HG02678 (cell line): ENCODE measurements at regions not wholly inside any gene's neighbourhood (a gene's known extent, or its start where the extent isn't known, plus 50 kb on each side); places are given as distances from the start of the nearest gene placed in this dataset.
"Not testable (repeated sequence)": the region's sequence is repeated elsewhere in the genome, so short reads cannot be mapped to it uniquely, and the experiment has no call there.

Experiments used
- ATAC-seq: cut with Tn5 transposase; IDR thresholded peaks from one replicate; pipeline ENCODE4 v1.9.1; 2021; ENCODE audit warnings: mild to moderate bottlenecking, moderate library complexity; ENCODE audit not compliant: unreplicated experiment

DNA sequence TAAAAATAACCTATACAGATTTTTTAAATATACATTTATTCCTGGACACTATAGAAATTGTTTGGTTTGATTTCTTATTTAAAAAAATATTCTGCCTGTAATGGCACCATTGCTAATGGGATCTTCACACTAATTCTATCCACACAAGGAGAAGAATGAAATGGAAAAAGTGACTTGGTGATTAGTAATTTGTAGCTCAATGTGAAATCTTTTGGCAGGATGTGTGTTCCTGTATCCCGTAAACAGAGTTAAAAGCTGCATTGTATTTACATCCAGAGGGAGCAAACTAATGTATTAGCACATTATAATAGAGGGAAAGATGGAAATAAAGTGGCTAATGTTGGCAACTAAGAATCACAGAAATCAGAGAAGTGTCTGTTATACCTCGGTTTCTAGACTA lies 1455.3 kb upstream of the FLRT2 start:
- ATAC-seq = no peak

DNA sequence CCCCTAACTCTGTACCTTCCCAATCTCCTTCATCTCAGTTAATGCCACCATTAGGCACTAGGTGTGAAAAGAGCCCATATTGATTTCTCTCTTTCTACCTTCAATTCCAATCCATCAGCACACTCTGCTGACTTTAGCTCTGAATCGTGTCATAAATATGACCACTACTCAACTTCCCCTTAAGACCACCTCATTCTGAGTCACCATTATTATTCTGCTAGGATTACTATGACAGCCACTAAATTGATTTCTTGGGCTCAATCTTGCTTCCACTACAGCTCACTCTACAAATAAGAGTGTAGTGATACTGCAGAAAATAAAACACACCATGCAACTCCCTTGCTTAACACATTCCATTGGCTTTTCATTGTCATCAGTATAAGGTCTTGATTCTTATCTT lies 1449.0 kb upstream of the FLRT2 start:
- no peak for ATAC-seq

DNA sequence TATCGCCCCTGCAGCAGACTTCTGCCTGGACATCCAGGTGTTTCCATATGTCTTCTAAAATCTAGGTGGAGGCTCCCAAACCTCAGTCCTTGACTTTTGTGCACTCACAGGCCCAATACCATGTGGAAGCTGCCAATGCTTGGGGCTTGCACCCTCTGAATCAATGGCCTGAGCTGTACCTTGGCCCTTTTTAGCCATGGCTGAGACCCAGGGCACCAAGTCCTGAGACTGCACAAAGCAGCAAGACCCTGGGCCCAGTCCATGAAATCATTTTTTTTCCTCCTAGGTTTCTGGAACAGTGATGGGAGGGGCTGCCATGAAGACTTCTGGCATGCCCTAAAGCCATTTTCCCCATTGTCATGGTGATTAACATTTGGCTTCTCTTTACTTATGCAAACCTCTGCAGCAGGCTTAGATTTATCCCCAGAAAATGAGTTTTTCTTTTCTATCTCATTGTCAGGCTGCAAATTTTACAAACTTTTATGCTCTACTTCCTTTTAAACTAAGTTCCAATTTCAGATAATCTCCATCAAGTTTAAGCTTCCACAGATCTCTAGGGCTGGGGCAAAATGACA lies 1445.8 kb upstream of the FLRT2 start:
- ATAC-seq = no peak

DNA sequence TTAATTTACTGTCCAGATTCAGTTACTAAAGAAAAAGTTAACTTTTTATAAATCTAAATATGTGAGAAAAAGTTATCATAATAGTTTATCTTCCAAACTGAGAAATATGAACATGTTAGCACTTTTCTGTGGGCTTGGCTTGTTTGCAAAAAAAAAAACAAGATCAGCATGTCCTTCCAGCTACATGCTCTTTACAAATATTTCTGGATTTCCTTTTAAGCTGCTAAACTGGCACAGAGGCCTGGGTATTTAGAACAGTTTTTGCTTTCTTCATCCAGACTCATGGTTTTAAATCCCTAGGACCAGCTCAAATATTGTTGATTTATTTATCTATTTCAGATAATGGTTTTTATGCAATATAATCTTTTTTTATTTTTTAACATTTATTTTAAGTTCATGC lies 1444.5 kb upstream of the FLRT2 start:
- no peak for ATAC-seq

DNA sequence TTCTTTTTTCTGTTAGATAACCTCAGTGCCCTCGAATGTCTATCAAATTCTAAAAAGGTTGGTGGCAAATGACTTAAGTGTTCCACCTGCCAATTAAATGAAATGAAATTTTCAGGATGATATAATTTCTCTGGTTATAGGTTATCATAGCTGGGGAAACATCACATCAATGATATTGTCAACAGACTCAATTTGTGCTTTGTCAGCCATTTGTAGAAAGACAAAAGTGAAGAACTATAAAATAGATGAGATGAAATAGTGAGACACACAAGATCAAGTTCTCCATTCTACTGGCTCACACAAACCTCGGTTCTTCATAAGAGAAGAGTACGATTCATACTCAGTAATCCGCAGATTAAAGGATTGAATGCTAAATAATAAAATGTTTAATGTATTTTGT lies 1443.2 kb upstream of the FLRT2 start:
- no peak for ATAC-seq

DNA sequence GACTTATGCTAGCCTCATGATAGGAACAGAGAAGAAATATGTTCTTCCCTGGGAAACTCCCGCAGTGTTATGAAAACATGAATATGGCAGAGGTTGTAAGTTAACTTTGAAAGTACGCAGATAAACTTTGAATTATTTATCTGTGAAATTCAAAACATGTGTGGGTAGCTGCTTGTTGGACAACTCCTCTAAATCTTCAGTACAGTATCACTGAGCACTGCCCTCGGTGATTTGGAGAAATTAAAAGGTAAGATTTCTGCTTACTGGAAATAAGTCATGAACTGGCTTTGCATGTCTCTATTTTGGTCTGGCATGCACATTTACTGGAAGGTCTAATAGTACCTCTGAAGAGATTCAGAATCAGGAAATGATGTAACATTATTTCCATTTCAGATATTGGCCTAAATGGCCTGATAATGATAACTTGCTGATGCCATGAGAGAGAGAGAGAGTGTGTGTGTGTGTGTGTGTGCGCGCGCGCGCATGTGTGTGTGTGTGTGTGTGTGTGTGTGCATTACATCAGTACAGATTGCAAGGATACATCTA lies 1441.9 kb upstream of the FLRT2 start:
- no peak for ATAC-seq

DNA sequence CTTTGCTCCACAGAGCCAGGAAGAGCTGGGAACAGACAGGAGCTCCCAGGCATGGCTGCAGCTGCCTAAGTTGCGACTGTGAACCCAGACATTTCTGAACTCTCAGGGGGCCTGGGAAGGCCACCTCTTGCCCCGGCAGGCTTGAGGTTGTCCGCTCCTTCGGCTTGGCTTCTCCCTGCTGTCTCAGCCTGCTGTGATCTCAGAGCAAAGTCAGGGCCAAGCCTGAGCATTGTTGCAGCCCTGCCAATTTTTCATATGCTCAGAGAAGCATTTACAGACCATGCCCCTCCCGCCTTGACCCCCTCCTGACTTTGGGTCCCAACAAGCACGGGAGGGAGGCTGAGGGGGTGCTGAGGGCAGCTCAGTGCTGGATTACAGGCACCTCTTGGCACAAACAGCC lies 1439.1 kb upstream of the FLRT2 start:
- no peak for ATAC-seq

DNA sequence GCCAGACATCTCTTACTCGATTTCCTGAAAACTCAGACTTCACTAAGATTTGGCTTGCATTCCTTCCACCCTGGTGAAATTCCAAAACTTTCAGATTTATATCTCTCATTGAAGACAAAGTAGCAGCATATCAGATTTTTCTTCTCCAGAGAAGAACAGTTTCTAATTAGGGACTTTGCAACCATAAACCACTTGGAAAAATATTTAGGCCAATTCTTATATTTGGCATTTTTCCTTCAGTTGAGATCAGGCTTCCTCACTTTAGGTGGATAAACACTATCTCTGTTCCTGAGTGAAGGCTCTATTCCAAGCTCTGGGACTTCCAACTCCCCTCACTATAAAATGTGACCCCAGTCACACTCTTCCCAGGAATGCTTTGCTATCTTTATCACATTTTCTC lies 1434.3 kb upstream of the FLRT2 start:
- no peak for ATAC-seq

DNA sequence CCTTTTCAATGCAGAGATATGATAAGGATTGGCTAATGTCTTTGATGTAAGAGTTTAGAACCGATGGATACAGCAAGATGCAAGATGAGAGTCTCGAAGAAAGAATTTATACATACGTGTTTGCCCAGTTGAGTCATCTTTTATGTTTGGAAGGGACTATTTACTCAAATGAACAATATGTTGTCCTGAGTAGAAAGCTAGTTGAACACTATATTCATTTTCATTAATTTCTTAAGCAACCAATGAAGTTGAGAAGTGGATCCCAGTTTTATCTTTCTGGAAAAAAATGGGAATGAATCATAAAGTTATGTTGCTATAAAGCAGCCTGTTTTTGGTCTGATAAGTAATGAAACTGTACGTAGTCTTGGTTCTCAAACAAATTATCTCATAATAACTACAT lies 1431.7 kb upstream of the FLRT2 start:
- ATAC-seq = no peak

DNA sequence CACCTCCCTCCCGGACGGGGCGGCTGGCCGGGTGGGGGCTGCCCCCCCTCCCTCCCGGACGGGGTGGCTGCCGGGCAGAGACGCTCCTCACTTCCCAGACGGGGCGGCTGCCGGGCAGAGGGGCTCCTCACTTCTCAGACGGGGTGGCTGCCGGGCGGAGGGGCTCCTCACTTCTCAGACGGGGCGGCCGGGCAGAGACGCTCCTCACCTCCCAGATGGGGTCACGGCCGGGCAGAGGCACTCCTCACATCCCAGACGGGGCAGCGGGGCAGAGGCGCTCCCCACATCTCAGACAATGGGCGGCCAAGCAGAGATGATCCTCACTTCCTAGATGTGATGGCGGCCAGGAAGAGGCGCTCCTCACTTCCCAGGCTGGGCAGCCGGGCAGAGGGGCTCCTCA lies 1430.4 kb upstream of the FLRT2 start:
- not testable (repeated sequence) for ATAC-seq

DNA sequence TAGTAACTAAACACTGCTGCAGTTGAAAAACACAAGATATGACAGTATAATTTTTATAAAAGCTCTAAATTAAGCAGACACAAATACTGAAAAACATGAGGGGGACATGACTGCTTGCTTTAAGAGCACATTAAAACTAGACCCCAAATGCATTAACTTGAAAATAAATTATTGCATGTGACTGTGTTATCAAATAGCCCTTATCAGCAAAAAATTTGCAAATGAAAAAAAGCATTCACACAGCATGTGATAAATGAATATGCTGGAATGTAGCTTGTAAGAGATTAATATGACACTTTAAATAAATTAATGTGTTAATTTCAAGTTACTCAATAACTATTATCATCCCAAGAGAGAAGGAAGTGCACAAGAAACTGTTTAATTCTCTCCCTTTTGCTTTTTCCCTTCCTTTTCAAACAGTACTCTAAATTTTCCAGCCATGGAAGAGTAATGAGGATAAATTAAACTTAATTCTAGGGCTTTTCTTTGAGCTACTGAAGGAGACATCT lies 1422.1 kb upstream of the FLRT2 start:
- no peak for ATAC-seq

DNA sequence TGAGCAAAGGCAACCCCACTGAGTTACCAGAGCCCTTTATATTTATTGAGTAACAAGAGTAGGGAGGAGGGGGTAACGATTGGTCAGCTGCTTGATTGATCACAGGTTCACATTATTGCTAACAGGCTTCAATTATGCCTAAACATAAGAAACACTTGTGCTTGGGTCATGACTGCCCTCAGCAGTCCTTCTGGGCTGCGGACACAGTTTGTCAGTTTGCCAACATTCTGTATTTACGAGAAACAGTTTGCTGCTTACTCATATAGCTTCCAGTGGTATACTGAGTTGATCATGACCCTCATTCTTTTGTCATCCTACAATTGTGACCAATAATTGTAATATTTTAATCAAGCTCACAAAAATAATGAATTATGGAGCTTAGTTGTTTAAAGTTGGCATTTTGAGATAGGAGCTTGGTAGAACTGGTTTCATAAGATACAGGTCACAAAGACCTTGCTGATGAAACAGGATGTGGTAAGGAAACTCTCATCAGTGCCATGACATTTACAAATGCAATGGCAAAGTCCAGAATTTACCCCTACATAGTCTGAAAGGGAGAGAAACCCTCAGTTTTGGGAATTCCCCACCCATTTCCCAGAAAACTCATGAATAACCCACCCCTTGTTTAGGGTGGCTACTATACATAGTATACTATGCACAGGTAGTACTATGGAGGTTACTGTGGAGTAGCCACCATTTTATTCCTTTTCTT lies 1421.0 kb upstream of the FLRT2 start:
- ATAC-seq = no peak

DNA sequence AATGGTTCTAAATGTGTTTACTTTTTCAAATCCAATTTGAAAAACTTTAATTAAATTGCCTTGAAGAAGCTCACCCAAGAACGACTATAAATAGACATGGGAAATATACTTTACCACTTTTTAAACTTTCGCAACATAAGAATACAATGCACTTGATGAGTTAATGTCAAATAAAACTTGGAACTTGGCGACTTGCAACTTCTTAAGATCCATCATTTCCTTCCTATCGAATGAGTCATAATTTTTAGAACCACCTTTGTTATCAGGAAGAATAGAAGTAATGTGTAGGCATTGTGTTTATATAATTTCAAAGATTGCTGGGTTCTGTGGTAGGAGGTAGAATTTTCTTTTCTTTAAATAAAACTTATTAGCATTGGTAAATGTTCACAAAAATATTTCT lies 1417.4 kb upstream of the FLRT2 start:
- no peak for ATAC-seq

DNA sequence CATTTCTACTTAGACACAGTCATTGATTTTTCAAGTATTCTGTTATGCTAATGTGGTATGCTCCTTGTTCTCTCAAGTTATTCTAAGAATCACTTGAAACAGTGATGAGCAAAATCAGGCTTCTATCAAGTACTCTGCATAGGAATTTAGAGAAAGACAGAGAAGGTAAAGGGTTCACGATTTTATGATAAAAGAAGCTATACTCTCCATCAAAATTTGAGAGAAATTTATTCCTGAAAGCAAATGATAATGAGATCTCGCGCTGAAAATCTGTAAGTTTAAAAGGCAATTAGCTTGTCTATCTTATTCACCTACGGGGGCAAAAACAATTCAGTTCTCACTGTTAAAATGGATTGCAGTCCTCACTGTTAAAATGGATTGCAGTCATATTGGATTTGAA lies 1404.3 kb upstream of the FLRT2 start:
- no peak for ATAC-seq

DNA sequence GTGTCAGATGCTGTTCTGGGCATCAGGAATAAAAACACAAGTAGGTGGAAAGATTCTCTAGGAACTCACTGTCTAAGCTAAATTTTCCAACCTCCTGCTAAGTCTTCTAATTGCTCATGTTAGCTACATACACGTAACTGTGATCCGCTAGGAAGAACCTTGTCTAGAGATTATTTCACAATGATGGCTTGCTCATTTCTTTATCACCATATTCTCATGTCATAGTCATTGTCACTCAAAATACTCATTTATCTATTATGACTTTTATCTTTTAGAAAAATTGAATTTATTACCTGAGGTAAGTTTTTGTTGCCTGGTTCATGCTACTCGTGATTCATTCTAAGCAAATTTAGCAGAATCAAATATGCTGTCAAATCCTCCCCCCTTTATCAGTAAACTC lies 1402.4 kb upstream of the FLRT2 start:
- no peak for ATAC-seq

DNA sequence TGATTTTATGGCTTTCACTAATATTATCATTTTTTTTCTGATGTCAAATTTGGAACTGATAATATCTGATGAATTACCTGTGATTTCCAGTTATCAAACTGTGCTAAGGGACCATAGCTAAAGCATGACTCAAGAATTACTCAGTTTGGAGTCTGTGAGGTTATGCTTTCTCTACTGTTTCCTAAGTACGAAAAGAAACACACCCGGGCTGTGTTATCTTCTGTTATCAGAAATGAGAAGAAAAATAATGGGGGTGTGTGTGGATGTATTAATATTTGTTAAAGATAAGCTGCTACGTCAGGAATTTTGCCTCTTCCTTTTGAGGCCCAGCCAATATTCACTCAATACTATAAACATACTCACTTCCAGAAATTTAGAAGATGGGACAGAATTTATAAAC lies 1401.9 kb upstream of the FLRT2 start:
- no peak for ATAC-seq

DNA sequence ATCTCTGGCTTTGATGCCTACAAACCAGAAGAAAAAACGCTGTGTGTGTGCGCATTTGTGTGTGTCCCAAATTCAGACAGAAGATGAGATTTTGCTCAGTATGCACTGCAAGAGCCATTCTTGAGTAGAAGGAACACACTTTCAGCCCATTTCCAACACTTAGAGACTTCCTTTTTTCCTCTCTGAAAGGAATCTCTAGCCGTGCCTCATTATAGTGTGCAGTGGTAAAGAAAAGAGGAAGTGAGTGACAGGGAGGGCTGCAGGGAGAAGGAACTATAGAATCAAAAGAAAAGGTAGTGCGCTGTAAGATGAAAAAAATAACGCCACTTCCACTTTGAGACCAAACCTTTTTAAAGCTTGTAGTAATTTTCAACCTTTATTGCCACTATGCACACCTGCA lies 1400.9 kb upstream of the FLRT2 start:
- ATAC-seq = no peak

DNA sequence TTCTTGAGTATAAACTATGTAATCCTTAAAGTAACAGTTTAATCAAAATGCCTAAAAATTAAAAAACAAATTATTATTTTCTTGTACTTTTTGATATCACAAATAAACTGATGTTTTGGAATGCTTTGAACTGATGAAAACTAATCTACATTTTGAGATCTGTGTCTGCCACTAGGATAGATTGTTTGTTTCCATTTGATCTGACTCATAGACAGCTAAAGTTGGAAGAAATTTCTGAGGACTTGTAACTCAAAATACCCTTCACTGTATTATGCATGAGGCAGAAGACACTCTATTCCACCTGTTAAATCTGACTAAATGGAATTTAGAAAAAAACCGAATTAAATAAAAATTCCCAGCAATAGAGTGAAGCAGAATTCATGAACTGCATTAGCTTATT lies 1400.0 kb upstream of the FLRT2 start:
- ATAC-seq = no peak

DNA sequence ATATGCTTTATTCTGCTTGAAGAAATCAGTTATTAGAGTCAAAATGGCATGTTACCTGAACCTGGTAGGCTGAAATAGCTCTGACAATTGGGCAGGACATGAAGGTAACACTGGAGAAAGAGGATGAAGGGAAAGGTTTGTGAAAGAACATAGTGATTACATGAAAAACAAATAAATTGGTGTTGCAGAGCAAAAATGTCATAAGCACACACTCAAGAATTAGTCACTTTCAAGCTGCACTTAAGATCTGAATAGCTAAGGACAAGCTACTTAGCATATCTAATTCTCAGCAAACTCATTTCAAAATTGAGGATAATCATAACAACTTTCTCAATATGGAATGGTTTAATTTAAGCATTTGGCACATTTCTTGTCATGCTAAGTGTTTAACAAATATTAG lies 1398.0 kb upstream of the FLRT2 start:
- no peak for ATAC-seq

DNA sequence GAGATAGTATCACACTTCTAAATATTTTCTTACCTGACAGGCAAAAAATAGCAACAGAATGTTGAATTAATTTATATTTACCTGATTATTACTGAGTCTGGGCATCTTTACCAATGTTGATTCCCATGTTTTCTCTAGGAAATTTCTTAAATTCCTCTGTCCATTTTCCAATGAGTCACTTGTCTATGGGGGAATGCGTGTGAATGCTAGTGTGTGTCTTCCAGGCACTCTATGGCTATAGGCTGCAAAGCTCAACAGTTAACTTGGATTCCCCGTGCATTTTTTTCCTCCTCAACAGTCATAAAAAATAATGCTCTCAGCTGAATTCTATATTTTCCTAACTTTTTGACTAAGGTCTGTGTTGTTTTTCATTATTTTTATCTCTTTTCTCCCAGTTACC lies 1385.8 kb upstream of the FLRT2 start:
- ATAC-seq = no peak

DNA sequence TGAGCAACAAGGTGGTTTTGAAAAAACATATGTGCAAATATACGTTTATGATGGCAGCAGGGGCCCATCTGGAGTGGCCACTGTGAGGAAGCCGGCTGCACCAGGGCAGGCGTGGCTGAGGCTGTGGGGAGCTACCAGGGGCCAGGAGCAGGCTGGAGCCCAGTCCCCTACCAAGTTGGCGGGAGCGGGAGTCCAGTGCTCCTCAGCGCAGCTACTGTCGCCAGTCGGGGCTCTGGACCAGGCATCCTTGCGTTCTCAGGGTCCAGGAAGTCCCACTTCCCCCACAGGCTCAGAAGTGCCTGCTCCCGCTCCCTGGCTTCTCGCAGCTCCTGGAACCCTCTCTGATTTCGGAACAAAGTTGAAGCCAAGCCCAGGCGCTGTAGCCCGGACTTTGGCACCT lies 1377.5 kb upstream of the FLRT2 start:
- ATAC-seq = no peak

DNA sequence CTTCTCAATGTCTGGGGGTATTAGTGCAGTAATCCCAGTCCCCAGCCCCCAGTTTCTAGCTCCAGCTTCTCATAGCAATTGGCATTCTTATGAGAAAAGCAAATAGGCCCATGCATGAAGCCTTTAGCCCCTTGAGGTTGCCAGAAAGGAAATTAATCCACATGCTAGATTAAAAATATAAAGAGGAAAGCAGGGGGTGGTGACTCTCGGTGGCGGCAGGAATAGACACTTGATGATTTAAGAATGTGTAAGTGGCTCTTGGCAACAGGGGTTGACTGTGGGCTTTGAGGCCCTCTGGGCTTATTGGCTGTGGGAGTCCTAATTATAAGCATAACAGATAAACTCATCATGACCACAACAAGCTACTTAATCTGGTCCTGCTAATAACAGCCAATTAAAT lies 1367.3 kb upstream of the FLRT2 start:
- no peak for ATAC-seq

DNA sequence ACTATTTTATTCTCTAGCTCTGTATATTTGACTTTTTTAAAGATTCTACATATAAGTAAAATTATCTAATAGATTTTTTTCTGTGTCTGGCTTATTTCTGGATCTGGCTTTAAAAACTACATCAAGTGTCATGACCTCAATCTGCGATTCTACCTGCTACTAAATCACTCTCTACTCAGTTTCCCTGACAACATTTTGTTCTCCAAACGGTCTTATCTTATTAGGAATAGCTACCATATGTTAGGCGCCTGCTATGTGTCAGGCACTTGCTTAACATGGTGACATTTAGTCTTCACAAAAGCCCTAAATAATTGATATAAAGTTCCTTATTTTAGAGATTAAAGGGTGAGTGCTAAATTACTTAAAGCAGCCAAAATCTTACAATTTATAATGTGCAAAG lies 1362.9 kb upstream of the FLRT2 start:
- ATAC-seq = no peak
